ENCODE measurements at regions not wholly inside any gene's neighbourhood (a gene's known extent, or its start where the extent isn't known, plus 50 kb on each side); places are given as distances from the start of the nearest gene placed in this dataset.
"Not testable (repeated sequence)": the region's sequence is repeated elsewhere in the genome, so short reads cannot be mapped to it uniquely, and the experiment has no call there.

GRCh38 chr18:75987913-75988312 lies 507.1 kb downstream of the ZNF516 start:
- not testable (repeated sequence) for DNase-seq

- DNase-seq, result no peak
Observed at GRCh38 chr18:75984853-75985252, 510.2 kb downstream of the ZNF516 start.

GRCh38 chr18:75981102-75981501 lies 513.9 kb downstream of the ZNF516 start:
- no peak for DNase-seq

- DNase-seq, result no peak
Observed at GRCh38 chr18:75977081-75977480, 518.0 kb downstream of the ZNF516 start.

- DNase-seq, result no peak
Observed at GRCh38 chr18:75970212-75970611, 524.8 kb downstream of the ZNF516 start.

GRCh38 chr18:75966431-75966830 lies 528.6 kb downstream of the ZNF516 start:
- no peak for DNase-seq

- DNase-seq, result no peak
Observed at GRCh38 chr18:75962036-75962572, 532.9 kb downstream of the ZNF516 start.

- DNase-seq, result not testable (repeated sequence)
Observed at GRCh38 chr18:75960356-75960755, 532.9 kb upstream of the SMIM21 start.

GRCh38 chr18:75959150-75959549 lies 531.6 kb upstream of the SMIM21 start:
- DNase-seq, result no peak

GRCh38 chr18:75958683-75959082 lies 531.2 kb upstream of the SMIM21 start:
- DNase-seq, result no peak

- DNase-seq, result no peak
Observed at GRCh38 chr18:75945265-75945933, 517.9 kb upstream of the SMIM21 start.

GRCh38 chr18:75937306-75937705 lies 509.8 kb upstream of the SMIM21 start:
- DNase-seq, result no peak

GRCh38 chr18:75936862-75937261 lies 509.4 kb upstream of the SMIM21 start:
- DNase-seq, result no peak

- DNase-seq, result no peak
Observed at GRCh38 chr18:75931079-75931478, 503.6 kb upstream of the SMIM21 start.

- no peak for DNase-seq
Observed at GRCh38 chr18:75928706-75929105, 501.2 kb upstream of the SMIM21 start.

GRCh38 chr18:75927791-75928190 lies 500.3 kb upstream of the SMIM21 start:
- DNase-seq, result no peak

- no peak for DNase-seq
Observed at GRCh38 chr18:75926811-75927210, 499.3 kb upstream of the SMIM21 start.

- no peak for DNase-seq
Observed at GRCh38 chr18:75923169-75923568, 495.7 kb upstream of the SMIM21 start.

GRCh38 chr18:75916624-75916982 lies 489.1 kb upstream of the SMIM21 start:
- no peak for DNase-seq

GRCh38 chr18:75915941-75916623 lies 488.6 kb upstream of the SMIM21 start:
- DNase-seq, result no peak

GRCh38 chr18:75912829-75913228 lies 485.3 kb upstream of the SMIM21 start:
- no peak for DNase-seq

- no peak for DNase-seq
Observed at GRCh38 chr18:75904416-75904815, 476.9 kb upstream of the SMIM21 start.

- no peak for DNase-seq
Observed at GRCh38 chr18:75898651-75899050, 471.1 kb upstream of the SMIM21 start.

GRCh38 chr18:75897386-75897785 lies 469.9 kb upstream of the SMIM21 start:
- DNase-seq, result no peak

GRCh38 chr18:75896865-75897264 lies 469.4 kb upstream of the SMIM21 start:
- DNase-seq, result no peak
